ENCODE measurements at regions not wholly inside any gene's neighbourhood (a gene's known extent, or its start where the extent isn't known, plus 50 kb on each side); places are given as distances from the start of the nearest gene placed in this dataset.

DNA sequence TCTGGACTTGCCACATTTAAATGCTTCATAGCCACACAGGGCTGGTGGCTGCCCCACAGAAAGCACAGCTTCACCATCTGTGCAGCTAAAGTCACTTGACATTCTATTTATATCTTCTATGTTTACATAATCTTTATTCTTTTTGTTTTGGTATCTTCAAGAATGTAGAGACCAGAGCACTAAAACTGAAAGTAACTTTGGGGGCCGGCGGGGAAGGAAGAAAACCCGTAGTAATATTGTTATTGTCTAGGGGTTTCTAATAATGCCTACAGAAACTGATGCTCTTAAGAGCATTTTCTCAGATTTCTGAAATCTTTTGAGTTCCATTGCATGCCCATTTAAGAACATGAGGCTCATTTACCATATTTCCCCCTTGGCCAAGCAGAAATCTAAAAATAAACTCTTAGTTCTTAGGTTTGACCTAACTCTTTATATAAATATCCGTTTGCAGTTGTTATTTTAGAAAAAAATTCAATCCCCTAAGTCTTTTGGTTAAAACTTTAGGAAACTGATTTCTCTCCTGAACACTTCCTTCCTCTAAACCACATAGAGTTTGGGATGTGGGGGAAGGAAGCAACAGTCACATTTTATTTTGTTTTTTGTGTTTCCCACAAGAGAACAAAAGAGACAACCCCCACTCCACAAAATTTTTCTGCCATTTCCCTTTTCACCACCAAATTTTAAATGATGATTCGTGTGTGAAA lies 207.6 kb downstream of the OGFRL1 start:
- TF ChIP-seq, protein P1, sequence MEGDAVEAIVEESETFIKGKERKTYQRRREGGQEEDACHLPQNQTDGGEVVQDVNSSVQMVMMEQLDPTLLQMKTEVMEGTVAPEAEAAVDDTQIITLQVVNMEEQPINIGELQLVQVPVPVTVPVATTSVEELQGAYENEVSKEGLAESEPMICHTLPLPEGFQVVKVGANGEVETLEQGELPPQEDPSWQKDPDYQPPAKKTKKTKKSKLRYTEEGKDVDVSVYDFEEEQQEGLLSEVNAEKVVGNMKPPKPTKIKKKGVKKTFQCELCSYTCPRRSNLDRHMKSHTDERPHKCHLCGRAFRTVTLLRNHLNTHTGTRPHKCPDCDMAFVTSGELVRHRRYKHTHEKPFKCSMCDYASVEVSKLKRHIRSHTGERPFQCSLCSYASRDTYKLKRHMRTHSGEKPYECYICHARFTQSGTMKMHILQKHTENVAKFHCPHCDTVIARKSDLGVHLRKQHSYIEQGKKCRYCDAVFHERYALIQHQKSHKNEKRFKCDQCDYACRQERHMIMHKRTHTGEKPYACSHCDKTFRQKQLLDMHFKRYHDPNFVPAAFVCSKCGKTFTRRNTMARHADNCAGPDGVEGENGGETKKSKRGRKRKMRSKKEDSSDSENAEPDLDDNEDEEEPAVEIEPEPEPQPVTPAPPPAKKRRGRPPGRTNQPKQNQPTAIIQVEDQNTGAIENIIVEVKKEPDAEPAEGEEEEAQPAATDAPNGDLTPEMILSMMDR (IDR thresholded peaks at IDR 0.05; ENCODE audit: low read length), result no peak
- TF ChIP-seq EZH2 (optimal IDR thresholded peaks at IDR 0.05; ENCODE audit: low read depth, low read length) (no peak), EZH2phosphoT487 (IDR thresholded peaks at IDR 0.05; ENCODE audit: low read length) (no peak)

All from MM.1S (cell line).